ENCODE measurements at regions not wholly inside any gene's neighbourhood (a gene's known extent, or its start where the extent isn't known, plus 50 kb on each side); places are given as distances from the start of the nearest gene placed in this dataset.

GRCh38 chr5:87784879-87785495 lies 372.3 kb upstream of the CCNH start:
- H3K9me3 ChIP-seq: no peaks in the 10 kb centered on the region
- H3K27ac ChIP-seq: no peak overlapping the region
- DNase-seq (no peak), ATAC-seq (no peak)
- TF ChIP-seq CTCF (IDR thresholded peaks at IDR 0.05): no peak
- intact Hi-C loops (cut with DNase I): loop anchor here (5.0 kb wide), 1 partner anchor 892 kb away; no protein-coding TSS in a partner anchor
- no peaks in the 10 kb centered on the region for H3K4me1 ChIP-seq
- H3K27me3 ChIP-seq (ENCODE audit: low read depth): peaks cover 39% of the 10 kb centered on the region
- no peaks in the 10 kb centered on the region for H3K36me3 ChIP-seq
- no peak overlapping the region for H3K4me3 ChIP-seq

- no peak overlapping the region for H3K27ac ChIP-seq
- no peaks in the 10 kb centered on the region for H3K9me3 ChIP-seq
- no peak for DNase-seq
- H3K4me1 ChIP-seq: no peaks in the 10 kb centered on the region
- H3K4me3 ChIP-seq: no peak overlapping the region
- intact Hi-C loops (cut with DNase I): loop anchor here (5.0 kb wide), 1 partner anchor 893 kb away; no protein-coding TSS in a partner anchor
- H3K27me3 ChIP-seq (ENCODE audit: low read depth): peaks cover 38% of the 10 kb centered on the region
- ATAC-seq: no peak
- TF ChIP-seq CTCF (IDR thresholded peaks at IDR 0.05): no peak
- no peaks in the 10 kb centered on the region for H3K36me3 ChIP-seq
These were observed 371.6 kb upstream of the CCNH start for GRCh38 chr5:87784311-87784710.

DNA sequence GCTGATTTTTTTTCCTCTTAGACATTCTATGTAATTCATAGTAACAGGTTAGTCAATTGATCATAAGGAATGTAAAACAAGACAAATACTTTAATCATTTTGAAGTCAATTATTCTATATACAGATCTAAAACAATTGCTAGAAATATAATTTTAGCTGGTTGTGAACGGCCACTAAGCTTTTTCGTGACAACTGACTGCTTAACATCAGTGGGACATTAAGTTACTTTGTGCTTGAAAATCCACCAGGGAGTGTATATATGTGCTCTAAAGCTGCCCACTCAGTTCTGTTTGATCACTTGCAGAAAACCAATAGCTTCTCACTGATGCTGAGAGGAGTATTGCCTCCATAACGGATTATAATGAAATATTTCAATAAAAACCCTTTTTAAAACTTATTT lies 370.2 kb upstream of the CCNH start:
- Histone ChIP-seq H3K27me3 (ENCODE audit: low read depth) (peaks cover 33% of the 10 kb centered on the region), H3K4me3 (no peak overlapping the region), H3K27ac (no peak overlapping the region), H3K4me1 (no peaks in the 10 kb centered on the region), H3K36me3 (no peaks in the 10 kb centered on the region), H3K9me3 (no peaks in the 10 kb centered on the region)
- no peak for DNase-seq
- TF ChIP-seq CTCF (IDR thresholded peaks at IDR 0.05): no peak
- no peak for ATAC-seq
- intact Hi-C loops (cut with DNase I): loop anchor here (5.0 kb wide), 1 partner anchor 894 kb away; no protein-coding TSS in a partner anchor

GRCh38 chr5:87781976-87782375 lies 369.2 kb upstream of the CCNH start:
- TF ChIP-seq CTCF (IDR thresholded peaks at IDR 0.05): no peak
- H3K4me1 ChIP-seq: no peaks in the 10 kb centered on the region
- intact Hi-C loops (cut with DNase I): loop anchor here (5.0 kb wide), 1 partner anchor 895 kb away; no protein-coding TSS in a partner anchor
- ATAC-seq: no peak
- H3K27me3 ChIP-seq (ENCODE audit: low read depth): peaks cover 27% of the 10 kb centered on the region
- H3K9me3 ChIP-seq: no peaks in the 10 kb centered on the region
- no peak overlapping the region for H3K27ac ChIP-seq
- no peak for DNase-seq
- no peak overlapping the region for H3K4me3 ChIP-seq
- no peaks in the 10 kb centered on the region for H3K36me3 ChIP-seq

DNA sequence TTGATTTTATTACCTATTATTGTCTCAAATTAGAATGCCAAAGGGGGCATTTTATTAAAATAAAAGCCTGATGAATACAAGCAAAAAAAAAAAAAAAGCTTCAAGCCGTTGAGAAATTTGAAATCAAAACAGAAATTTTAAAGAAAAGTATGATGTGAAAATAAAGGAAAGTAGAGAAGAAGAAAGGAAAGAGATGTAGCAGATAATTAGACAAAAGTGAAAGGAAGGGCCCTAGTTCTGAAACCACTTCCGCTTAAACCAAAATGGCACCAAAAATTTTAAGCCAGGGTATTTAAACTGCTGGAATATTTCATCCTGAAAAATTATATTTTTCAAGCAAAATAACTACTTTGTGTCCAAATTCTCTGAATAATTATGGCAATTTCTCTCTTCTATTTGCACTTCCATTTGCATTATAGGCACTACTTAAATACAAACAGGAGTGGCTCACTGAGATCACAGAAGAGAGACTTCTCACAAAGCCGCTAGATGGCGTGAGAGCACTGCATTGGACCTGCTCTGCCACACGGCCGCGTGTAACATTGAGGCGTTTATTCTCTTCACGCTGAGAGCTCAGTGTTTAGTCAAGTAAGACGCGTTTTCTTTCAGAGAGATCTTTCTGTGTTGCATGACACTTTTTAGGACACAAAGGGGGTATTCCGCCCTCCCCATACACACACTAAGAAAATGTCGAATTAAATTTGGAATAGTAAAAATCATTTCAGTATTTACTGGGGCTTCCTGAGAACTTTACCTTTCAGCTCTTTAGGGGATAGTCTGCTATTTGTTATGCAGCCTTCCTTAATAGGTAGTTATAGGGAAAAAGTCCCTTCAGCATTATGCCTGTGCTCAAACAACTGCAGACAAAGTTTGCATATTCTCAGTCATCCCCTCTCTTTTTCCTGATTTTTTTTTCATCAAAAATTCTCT lies 368.4 kb upstream of the CCNH start:
- no peak overlapping the region for H3K27ac ChIP-seq
- ATAC-seq: peak; percentile 94 to 96
- H3K36me3 ChIP-seq: no peaks in the 10 kb centered on the region
- peaks cover 25% of the 10 kb centered on the region for H3K27me3 ChIP-seq (ENCODE audit: low read depth)
- DNase-seq: peak; percentile 67
- no peaks in the 10 kb centered on the region for H3K9me3 ChIP-seq
- intact Hi-C loops (cut with DNase I): loop anchor here (5.0 kb wide), 1 partner anchor 896 kb away; no protein-coding TSS in a partner anchor
- TF ChIP-seq CTCF (IDR thresholded peaks at IDR 0.05): peak; percentile 87
- no peaks in the 10 kb centered on the region for H3K4me1 ChIP-seq
- H3K4me3 ChIP-seq: no peak overlapping the region

All from lower lobe of right lung (tissue), 2 donors.